Kidney (tissue), 13 donors: ENCODE measurements at regions not wholly inside any gene's neighbourhood (a gene's known extent, or its start where the extent isn't known, plus 50 kb on each side); places are given as distances from the start of the nearest gene placed in this dataset.

ENCODE experiments used
- DNase-seq, 5 donors: peaks; one replicate each; pipeline ENCODE4 v3.0.0-alpha.2; 2013 to 2020
- FAIRE-seq: peaks from 2 replicates; lab custom pipeline; 2012; peaks lifted over from hg19 to GRCh38; lab: Jason Lieb, UNC
- H3K27ac ChIP-seq, 2 donors: one replicate each; pipeline ENCODE4 v1.7.0; 2013; ENCODE audit warnings: low read depth in 2 of 2, low read length in 2 of 2, inconsistent platforms in 1 of 2
- H3K27me3 ChIP-seq: one replicate; pipeline ENCODE4 v1.7.1; 2013; ENCODE audit warnings: low read length, inconsistent platforms; ENCODE audit not compliant: control insufficient read depth, insufficient read depth
- H3K36me3 ChIP-seq, 3 donors: one replicate each; pipeline versions ENCODE4 v1.7.0 to v1.7.1; 2013; ENCODE audit warnings: low read length in 3 of 3, control low read depth in 1 of 3, inconsistent platforms in 1 of 3; ENCODE audit not compliant: insufficient read depth in 3 of 3, control insufficient read depth in 2 of 3
- H3K4me1 ChIP-seq, 3 donors: one replicate each; pipeline versions ENCODE4 v1.7.0 to v1.7.1; 2013; ENCODE audit warnings: low read length in 3 of 3, inconsistent platforms in 1 of 3, low read depth in 1 of 3; ENCODE audit not compliant: control insufficient read depth in 2 of 3, insufficient read depth in 2 of 3
- H3K4me3 ChIP-seq, 3 donors: one replicate each; pipeline versions ENCODE4 v1.7.0 to v1.8.1; 2013; ENCODE audit warnings: low read length in 3 of 3, control low read depth in 1 of 3, inconsistent platforms in 1 of 3
- H3K9ac ChIP-seq, 3 donors: one replicate each; pipeline versions ENCODE4 v1.7.0 to v1.7.1; 2013; ENCODE audit warnings: low read length in 3 of 3, control low read depth in 1 of 3, inconsistent platforms in 1 of 3
- H3K9me3 ChIP-seq, 3 donors: one replicate each; pipeline versions ENCODE4 v1.7.0 to v1.7.1; 2013; ENCODE audit warnings: low read length in 3 of 3, control low read depth in 1 of 3, inconsistent platforms in 1 of 3; ENCODE audit not compliant: control insufficient read depth in 2 of 3, insufficient read depth in 1 of 3
- intact Hi-C: fragments of 100-400 bp; cut with DNase I; formaldehyde crosslinking; loops from one replicate; pipeline ENCODE4 v1.11.1; 2022
- TF ChIP-seq, protein P1 (sequence below): IDR thresholded peaks from 3 replicates; pipeline ENCODE4 v1.5.1; 2012; ENCODE audit warnings: mild to moderate bottlenecking, moderate library complexity, borderline replicate concordance; ENCODE audit not compliant: insufficient read depth; ENCODE audit errors: extremely low read depth
- donor health status: control.
- donor health status: control.
- donor health status: control.
- donor health status: control.
- donor health status: control.
- donor health status: DM: yes; HTN: yes; CAD: no.
- donor health status: Normal renal cell carcinoma (clear cell type).

GRCh38 chr13:48790199-48790598 lies 136.5 kb downstream of the CYSLTR2 start:
- H3K36me3 ChIP-seq = no peaks in the 10 kb centered on the region
- no peak overlapping the region for H3K9ac ChIP-seq
- H3K4me1 ChIP-seq = no peaks in the 10 kb centered on the region
- TF ChIP-seq, protein P1, sequence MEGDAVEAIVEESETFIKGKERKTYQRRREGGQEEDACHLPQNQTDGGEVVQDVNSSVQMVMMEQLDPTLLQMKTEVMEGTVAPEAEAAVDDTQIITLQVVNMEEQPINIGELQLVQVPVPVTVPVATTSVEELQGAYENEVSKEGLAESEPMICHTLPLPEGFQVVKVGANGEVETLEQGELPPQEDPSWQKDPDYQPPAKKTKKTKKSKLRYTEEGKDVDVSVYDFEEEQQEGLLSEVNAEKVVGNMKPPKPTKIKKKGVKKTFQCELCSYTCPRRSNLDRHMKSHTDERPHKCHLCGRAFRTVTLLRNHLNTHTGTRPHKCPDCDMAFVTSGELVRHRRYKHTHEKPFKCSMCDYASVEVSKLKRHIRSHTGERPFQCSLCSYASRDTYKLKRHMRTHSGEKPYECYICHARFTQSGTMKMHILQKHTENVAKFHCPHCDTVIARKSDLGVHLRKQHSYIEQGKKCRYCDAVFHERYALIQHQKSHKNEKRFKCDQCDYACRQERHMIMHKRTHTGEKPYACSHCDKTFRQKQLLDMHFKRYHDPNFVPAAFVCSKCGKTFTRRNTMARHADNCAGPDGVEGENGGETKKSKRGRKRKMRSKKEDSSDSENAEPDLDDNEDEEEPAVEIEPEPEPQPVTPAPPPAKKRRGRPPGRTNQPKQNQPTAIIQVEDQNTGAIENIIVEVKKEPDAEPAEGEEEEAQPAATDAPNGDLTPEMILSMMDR = no peak
- H3K9me3 ChIP-seq = no peaks in the 10 kb centered on the region
- H3K27me3 ChIP-seq = no peaks in the 10 kb centered on the region
- FAIRE-seq = no peak
- no peak for DNase-seq
- intact Hi-C loops = no loop called here
- H3K27ac ChIP-seq = no peak overlapping the region
- no peak overlapping the region for H3K4me3 ChIP-seq

DNA sequence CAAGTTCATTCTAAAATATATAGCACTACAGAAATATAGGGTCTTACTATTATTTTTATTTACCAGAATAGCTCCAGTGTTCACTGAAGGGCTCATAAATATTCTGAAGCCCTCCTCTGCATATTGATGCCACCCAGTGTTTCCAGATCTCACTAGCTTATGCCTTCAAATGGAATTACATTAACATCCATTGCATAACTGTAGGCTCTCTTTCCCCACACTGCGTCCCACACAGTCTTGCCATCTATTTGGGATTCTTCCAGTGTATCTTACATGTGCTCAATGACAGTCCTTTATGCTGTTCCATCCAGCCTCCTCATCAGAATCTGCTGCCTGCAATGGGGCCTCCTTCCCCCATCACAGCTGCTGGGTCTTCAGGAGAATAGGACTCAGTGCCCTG lies 137.2 kb downstream of the CYSLTR2 start:
- FAIRE-seq = no peak

GRCh38 chr13:48797127-48797526 lies 143.4 kb downstream of the CYSLTR2 start:
- H3K9ac ChIP-seq = no peak overlapping the region
- H3K4me1 ChIP-seq = no peaks in the 10 kb centered on the region
- no peaks in the 10 kb centered on the region for H3K9me3 ChIP-seq
- intact Hi-C loops = no loop called here
- TF ChIP-seq, protein P1 = no peak
- H3K4me3 ChIP-seq = no peak overlapping the region
- no peak for FAIRE-seq
- no peak for DNase-seq
- no peaks in the 10 kb centered on the region for H3K36me3 ChIP-seq
- H3K27me3 ChIP-seq = no peaks in the 10 kb centered on the region
- no peak overlapping the region for H3K27ac ChIP-seq

More for the DNA sequence above, 137.2 kb downstream of the CYSLTR2 start:
- Histone ChIP-seq H3K9me3 (no peaks in the 10 kb centered on the region), H3K27ac (no peak overlapping the region), H3K9ac (no peak overlapping the region), H3K36me3 (no peaks in the 10 kb centered on the region), H3K27me3 (no peaks in the 10 kb centered on the region), H3K4me3 (no peak overlapping the region), H3K4me1 (no peaks in the 10 kb centered on the region)
- intact Hi-C loops = no loop called here
- TF ChIP-seq, protein P1 = no peak
- DNase-seq = no peak

DNA sequence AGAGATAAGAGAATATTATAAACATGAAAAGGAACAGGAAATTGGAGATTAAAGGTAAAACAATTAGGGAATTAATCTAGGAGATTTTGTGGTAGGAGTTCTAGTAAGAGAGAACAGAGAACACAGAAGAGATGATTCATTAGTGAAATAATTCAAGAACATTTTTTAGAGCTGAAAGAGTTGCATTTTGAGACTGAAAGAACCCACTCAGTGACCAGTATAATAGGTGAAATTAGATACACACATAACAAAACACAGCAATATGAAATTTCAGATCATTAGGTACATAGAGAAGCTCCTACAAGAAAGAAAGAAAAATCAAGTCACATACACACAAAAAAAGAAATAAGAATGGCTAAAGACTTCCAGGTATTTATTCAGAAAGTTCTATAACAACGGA lies 144.0 kb downstream of the CYSLTR2 start:
- intact Hi-C loops = no loop called here
- Histone ChIP-seq H3K27me3 (no peaks in the 10 kb centered on the region), H3K36me3 (no peaks in the 10 kb centered on the region), H3K27ac (no peak overlapping the region), H3K9ac (no peak overlapping the region), H3K9me3 (no peaks in the 10 kb centered on the region), H3K4me3 (no peak overlapping the region), H3K4me1 (no peaks in the 10 kb centered on the region)
- FAIRE-seq = no peak
- TF ChIP-seq, protein P1 = no peak
- no peak for DNase-seq
